SIG-M5 treated with dmso at 0.1 percent for 504 hours (cell line): ENCODE measurements at regions not wholly inside any gene's neighbourhood (a gene's known extent, or its start where the extent isn't known, plus 50 kb on each side); places are given as distances from the start of the nearest gene placed in this dataset.

Experiments used
- DNase-seq: peaks from one replicate; lab custom pipeline; 2025; ENCODE audit not compliant: unreplicated experiment; lab: John Stamatoyannopoulos, UW

DNA sequence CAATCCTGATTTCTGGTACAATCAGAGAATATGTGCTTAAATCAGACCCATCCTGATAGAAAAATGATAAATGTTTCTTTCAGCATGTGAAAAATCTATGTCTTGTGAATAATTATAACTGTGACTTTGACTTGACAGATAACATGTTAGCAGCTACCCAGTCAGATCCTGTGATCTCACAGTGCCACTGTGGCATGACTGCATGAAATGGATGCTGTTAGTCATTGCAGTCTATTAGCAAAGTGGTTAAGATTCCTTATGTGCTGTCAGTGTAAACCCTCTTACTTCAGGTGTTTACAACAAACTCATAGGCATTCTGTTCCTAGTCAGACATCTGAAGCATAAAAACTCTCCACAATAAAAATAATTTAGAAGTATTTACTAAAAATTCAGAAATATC, 244.6 kb upstream of the RND3 start:
- DNase-seq, result no peak

DNA sequence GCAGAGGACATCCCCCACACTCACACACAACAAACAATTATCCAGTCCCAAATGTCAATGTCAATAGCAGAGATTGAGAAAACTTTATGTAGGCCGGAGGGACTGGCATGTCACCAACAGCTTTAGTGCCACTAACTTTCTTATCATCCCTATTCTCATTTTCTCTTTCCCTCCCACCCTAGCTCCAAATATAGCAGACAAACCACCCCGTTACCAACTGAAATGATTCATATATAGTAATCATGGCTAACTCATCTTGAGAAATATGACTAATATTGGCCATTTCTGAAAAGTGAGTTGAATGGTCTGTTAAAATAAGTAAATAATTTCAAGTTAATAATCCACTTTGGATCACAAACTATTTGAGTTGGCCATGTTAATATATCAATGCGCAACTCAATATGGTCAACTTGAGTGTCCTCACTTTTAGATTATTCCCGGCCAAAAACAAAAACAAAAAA, 242.1 kb upstream of the RND3 start:
- DNase-seq, result no peak

DNA sequence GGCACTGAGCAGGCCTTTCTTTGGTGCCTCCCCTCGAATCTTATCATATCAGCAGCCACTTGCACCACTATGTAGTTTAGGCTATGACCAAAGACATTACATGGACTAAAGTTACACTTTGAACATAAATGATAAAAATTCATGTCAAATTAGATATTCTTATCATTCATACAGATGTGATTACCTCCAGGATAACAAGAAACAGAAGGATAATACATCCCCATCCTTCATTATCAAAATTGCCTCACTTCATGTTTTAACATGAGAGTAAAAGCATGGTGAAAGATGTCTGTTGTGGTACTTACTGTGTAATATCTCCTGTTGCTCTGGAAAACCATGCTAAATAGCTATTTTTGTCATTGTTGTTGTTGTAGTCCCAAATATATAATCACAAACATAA, 230.8 kb upstream of the RND3 start:
- DNase-seq, result no peak

- no peak for DNase-seq
Measured at GRCh38 chr2:150716186-150716585, 228.7 kb upstream of the RND3 start.

GRCh38 chr2:150715501-150715900, 228.0 kb upstream of the RND3 start:
- no peak for DNase-seq

- no peak for DNase-seq
Measured at GRCh38 chr2:150710916-150711315, 223.4 kb upstream of the RND3 start.

GRCh38 chr2:150710041-150710440, 222.6 kb upstream of the RND3 start:
- no peak for DNase-seq

GRCh38 chr2:150706561-150706960, 219.1 kb upstream of the RND3 start:
- DNase-seq, result no peak

GRCh38 chr2:150705767-150706166, 218.3 kb upstream of the RND3 start:
- DNase-seq, result no peak

DNA sequence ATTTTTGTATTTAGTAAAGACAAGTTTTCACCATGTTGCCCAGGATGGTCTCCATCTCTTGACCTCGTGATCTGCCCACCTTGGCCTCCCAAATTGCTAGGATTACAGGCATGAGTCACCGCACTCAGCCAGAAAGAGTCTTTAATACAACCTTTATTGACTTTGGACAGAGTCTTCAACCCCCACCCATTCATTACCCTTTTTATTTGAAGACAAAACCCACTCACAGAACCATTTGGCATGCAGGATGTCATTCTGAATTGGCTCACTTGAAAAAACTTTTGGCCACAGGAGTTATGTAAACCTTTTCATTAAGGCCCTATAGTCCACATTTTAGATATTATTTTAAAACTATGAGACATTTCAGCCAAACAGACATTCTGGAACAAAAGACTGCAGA, 217.9 kb upstream of the RND3 start:
- no peak for DNase-seq

DNA sequence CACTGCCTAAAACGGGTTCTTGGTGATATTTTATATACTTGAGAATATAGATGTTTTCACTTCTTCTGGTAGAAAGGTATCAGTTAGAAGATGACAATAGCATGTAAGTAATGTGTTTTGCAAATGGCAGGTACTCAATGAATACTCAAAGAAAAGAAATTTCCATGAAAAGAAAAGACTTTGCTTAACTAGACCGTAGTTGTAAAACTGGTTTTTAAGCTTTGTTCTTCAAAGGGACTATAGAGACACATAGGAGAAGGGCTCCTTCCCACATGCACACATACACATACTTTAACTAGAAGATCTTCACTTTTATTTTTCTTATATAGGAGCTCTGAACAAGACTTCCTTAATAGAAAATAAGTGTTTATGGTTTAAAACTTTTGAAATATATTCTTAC, 215.3 kb upstream of the RND3 start:
- DNase-seq, result no peak

- DNase-seq, result no peak
Measured at GRCh38 chr2:150700666-150701580, 213.5 kb upstream of the RND3 start.

DNA sequence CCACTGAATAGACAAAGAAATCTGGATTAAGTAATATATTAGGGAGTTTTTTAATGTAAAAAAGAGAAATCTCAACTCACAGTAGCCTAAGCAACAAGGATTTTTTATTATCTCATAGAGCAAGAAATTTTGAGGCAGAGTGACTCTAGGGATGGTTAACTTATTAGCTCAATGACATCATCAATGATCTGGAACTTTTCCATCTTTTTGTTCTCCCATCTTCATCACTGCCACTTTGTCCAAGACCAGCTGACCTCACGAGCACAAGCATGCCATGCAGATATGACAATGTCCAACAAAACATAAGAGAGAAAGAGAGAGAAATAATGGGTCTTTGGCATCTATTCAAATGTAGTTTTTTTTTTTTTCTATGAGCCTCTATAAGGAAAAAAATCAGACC, 211.8 kb upstream of the RND3 start:
- no peak for DNase-seq

DNA sequence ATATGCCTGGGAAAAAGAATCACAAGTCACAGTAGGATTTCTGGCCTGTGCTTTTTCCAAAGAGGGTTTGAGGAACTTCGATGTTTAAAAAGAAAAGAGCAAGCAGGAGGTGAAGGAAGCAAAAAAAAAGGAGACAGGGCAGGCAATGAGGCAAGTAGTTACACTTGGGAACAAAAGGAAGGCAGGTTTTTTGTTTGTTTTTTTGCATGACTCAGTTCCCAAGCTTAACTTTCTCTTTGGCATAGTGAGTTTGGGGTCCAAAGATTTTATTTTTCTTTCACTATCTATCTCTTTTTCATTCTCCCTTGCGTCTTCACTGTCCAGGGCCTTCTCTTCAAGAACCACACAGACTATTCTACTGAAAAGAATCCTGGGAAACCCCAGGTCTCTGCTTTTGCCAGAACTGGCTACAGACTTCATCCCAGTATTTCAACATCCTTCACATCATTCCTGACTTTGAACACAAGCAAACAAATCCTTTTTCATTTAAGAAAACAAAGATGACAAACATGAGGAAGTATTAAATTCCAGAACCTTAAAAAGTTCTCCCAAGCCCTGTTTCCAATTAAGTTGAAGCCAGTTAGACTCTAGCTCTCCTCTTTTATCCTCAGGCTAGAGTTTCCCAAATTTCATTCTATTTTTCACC, 210.7 kb upstream of the RND3 start:
- DNase-seq, result no peak

GRCh38 chr2:150697596-150697995, 210.1 kb upstream of the RND3 start:
- no peak for DNase-seq

DNA sequence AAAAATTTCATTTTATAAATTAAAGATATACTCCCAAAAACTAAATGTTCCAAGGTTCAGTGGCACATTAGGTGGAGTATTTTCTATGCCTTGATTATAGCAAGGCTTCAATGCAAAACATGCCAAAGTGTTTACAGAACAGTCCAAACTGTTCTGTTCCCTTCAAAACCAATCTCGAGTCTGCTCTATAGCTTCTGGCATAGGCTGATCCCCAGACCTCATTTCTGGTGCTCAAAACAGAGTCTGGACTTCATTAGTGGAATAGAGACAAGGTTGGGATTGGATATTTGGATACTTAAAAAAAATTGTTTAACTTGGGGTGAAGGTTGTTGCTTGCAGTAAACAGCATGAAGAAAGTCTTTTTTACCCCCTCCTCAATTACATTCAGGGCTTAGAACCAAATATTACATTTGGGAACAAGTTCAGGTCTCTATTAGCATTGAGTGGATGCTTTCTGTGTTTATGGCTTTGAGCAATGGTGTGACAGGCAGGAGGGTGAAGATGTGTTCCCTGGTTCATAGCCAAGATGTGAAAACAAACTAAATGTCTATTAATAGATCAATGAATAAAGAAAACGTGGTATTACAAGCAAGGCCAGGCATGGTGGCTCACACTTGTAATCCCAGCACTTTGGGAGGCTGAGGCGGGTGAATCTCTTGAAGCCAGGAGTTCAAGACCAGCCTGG, 208.1 kb upstream of the RND3 start:
- DNase-seq, result no peak

DNA sequence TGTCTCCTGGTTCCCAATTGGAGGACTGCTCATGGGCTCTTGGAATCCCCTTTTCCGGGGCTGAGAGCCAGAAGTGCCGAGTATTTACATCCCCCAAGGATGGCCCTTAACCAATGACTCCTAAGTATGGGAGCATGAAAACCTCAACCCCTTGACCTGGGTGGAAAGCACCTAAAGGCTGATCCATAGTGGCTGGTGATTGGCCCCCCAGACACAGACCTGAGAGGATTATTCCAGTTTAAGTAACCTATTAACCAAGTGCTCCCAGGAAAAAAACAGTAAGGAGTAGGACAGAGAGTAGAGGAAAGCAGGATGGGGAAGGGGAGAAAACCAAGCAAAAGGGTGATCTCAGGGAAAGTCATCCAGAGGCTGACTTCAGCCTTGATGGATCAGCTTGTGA, 206.1 kb upstream of the RND3 start:
- no peak for DNase-seq

GRCh38 chr2:150690870-150691269, 203.4 kb upstream of the RND3 start:
- DNase-seq, result no peak

- DNase-seq, result no peak
Measured at GRCh38 chr2:150690261-150690660, 202.8 kb upstream of the RND3 start.

GRCh38 chr2:150689590-150689989, 202.1 kb upstream of the RND3 start:
- DNase-seq, result no peak

DNA sequence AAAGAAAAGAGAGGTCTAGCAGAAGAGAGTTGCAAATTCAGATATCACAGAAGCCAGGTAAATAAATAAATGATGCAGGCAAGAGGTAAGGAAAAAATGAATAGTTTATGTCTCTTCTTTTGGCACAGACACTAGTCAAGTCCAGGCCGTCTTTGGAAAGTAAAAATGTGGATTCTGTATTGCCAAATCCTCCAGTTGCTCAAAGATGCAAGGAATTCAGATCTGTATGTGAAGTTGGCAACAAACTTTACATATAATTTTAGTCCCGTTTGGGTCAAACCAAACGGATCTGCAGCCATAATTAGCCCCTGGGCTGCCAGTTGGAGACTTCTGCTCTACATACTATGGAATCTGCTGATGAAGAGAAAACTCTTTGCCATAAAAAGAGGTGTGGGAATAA, 200.5 kb upstream of the RND3 start:
- no peak for DNase-seq

- no peak for DNase-seq
Measured at GRCh38 chr2:150686391-150686790, 198.9 kb upstream of the RND3 start.
